B cell (primary cell): ENCODE measurements at regions not wholly inside any gene's neighbourhood (a gene's known extent, or its start where the extent isn't known, plus 50 kb on each side); places are given as distances from the start of the nearest gene placed in this dataset.

Experiments
- ATAC-seq: fragments of 200-7000 bp; cut with Tn5 transposase; one replicate; pipeline ENCODE4 v1.10.0; 2021; ENCODE audit warnings: low read depth, mild to moderate bottlenecking, moderate number of reproducible peaks, moderate library complexity
- CTCF ChIA-PET: fragments of 350-600 bp; sonication (Branson Sonifier 250); formaldehyde crosslinking; loops from one replicate; lab custom pipeline; 2021; ENCODE audit warnings: antibody characterized with exemption, inconsistent platforms; lab: Charles Lee
- POLR2A ChIA-PET: fragments of 350-600 bp; sonication (Branson Sonifier 250); formaldehyde crosslinking; loops from one replicate; lab custom pipeline; 2021; ENCODE audit warnings: antibody characterized with exemption; lab: Charles Lee
- DNase-seq: peaks from one replicate; pipeline ENCODE4 v3.0.0; 2013
- H2AFZ ChIP-seq: 2 replicates; pipeline ENCODE4 v1.6.1; 2012; ENCODE audit warnings: mild to moderate bottlenecking, low read depth, low read length; ENCODE audit not compliant: insufficient read depth, poor library complexity, severe bottlenecking
- H3K27ac ChIP-seq, 2 donors: 1 replicate in 1 of 2; 2 replicates in 1 of 2; pipeline ENCODE4 v1.5.1; 2012 to 2013; ENCODE audit warnings: low read length in 2 of 2, mild to moderate bottlenecking in 2 of 2, moderate library complexity in 1 of 2
- H3K27me3 ChIP-seq, 4 experiments: fragments of 200-600 bp in 1 of 4; sonication (generic) in 1 of 4; replicated peaks in 1 of 4; 1 replicate in 2 of 4; 2 replicates in 2 of 4; pipeline versions ENCODE4 v1.6.1 to v1.7.0; 2013 to 2016; ENCODE audit warnings: low read length in 3 of 4, mild to moderate bottlenecking in 2 of 4, mixed read lengths in 1 of 4, moderate library complexity in 1 of 4; ENCODE audit not compliant: insufficient read depth in 4 of 4, control insufficient read depth in 3 of 4; ENCODE audit errors: control extremely low read depth in 1 of 4
- H3K36me3 ChIP-seq, 2 experiments: replicated peaks in 1 of 2; 1 replicate in 1 of 2; 2 replicates in 1 of 2; pipeline versions ENCODE4 v1.6.1 to v1.7.1; 2013; ENCODE audit warnings: low read length in 1 of 2; ENCODE audit not compliant: insufficient read depth in 2 of 2, control insufficient read depth in 1 of 2; ENCODE audit errors: control extremely low read depth in 1 of 2, extremely low read depth in 1 of 2
- H3K4me1 ChIP-seq, 2 donors: fragments of 200-600 bp in 1 of 2; sonication (generic) in 1 of 2; 1 replicate in 1 of 2; 2 replicates in 1 of 2; pipeline versions ENCODE4 v1.5.1 to v1.6.1; 2013 to 2017; ENCODE audit warnings: low read length in 2 of 2; ENCODE audit not compliant: control insufficient read depth in 2 of 2, insufficient read depth in 2 of 2
- H3K4me2 ChIP-seq: replicated peaks from 2 replicates; pipeline ENCODE3; 2012; ENCODE audit warnings: mild to moderate bottlenecking, low read depth, low read length; ENCODE audit not compliant: poor library complexity, severe bottlenecking
- H3K4me3 ChIP-seq, 5 experiments: fragments of 200-600 bp in 1 of 5; sonication (generic) in 1 of 5; 1 replicate in 3 of 5; 2 replicates in 2 of 5; pipeline versions ENCODE4 v1.5.1 to v1.7.0; 2011 to 2016; ENCODE audit warnings: low read length in 4 of 5, mild to moderate bottlenecking in 4 of 5, low read depth in 2 of 5, control low read depth in 1 of 5, moderate library complexity in 1 of 5; ENCODE audit not compliant: insufficient read depth in 1 of 5; ENCODE audit errors: control extremely low read depth in 1 of 5, extremely low read depth in 1 of 5
- H3K79me2 ChIP-seq: fragments of 200-600 bp; sonication (generic); one replicate; pipeline ENCODE4 v1.6.0; 2016; ENCODE audit warnings: low read length; ENCODE audit not compliant: control insufficient read depth, insufficient read depth
- H3K9ac ChIP-seq: fragments of 200-600 bp; sonication (generic); 2 replicates; pipeline ENCODE4 v1.6.1; 2017; ENCODE audit warnings: mild to moderate bottlenecking, low read length, moderate library complexity
- H3K9me3 ChIP-seq, 3 donors: one replicate each; pipeline versions ENCODE4 v1.6.1 to v1.7.1; 2013; ENCODE audit warnings: low read length in 2 of 3; ENCODE audit not compliant: control insufficient read depth in 2 of 3, insufficient read depth in 1 of 3; ENCODE audit errors: control extremely low read depth in 1 of 3
- H4K20me1 ChIP-seq: 2 replicates; pipeline ENCODE4 v1.6.0; 2012; ENCODE audit warnings: mild to moderate bottlenecking, low read length; ENCODE audit not compliant: insufficient read depth, control insufficient read depth, poor library complexity, severe bottlenecking
- H3K27ac Mint-ChIP-seq: one replicate; pipeline ENCODE4 v1.8.0; 2021; ENCODE audit warnings: mixed read lengths
- H3K27me3 Mint-ChIP-seq: one replicate; pipeline ENCODE4 v1.8.0; 2021; ENCODE audit warnings: mixed read lengths
- H3K4me1 Mint-ChIP-seq: one replicate; pipeline ENCODE4 v1.8.0; 2021; ENCODE audit warnings: mixed read lengths
- H3K4me3 Mint-ChIP-seq: one replicate; pipeline ENCODE4 v1.8.0; 2021; ENCODE audit warnings: mixed read lengths
- H3K9me3 Mint-ChIP-seq: one replicate; pipeline ENCODE4 v1.8.0; 2022; ENCODE audit warnings: mixed read lengths; ENCODE audit not compliant: insufficient read depth
- EZH2 ChIP-seq: IDR thresholded peaks from 2 replicates; pipeline ENCODE4 v1.6.1; 2012; ENCODE audit warnings: borderline replicate concordance, low read depth, mild to moderate bottlenecking, moderate library complexity, low read length; ENCODE audit not compliant: insufficient read depth, poor library complexity, severe bottlenecking
- WGBS: methylation state at CpG from one replicate; pipeline ENCODE4 v1.1.5; 2013; ENCODE audit warnings: missing lambda C conversion rate; ENCODE audit not compliant: insufficient coverage; 5-methylcytosine and 5-hydroxymethylcytosine counted together
- intact Hi-C: fragments of 100-400 bp; cut with micrococcal nuclease; formaldehyde crosslinking; loops from one replicate; pipeline ENCODE4 v1.10.0; 2022
- TF ChIP-seq, protein P1 (sequence below): fragments of 200-600 bp; IDR thresholded peaks from one replicate; pipeline ENCODE4 v1.8.0; 2022; ENCODE audit warnings: antibody characterized with exemption, mild to moderate bottlenecking

DNA sequence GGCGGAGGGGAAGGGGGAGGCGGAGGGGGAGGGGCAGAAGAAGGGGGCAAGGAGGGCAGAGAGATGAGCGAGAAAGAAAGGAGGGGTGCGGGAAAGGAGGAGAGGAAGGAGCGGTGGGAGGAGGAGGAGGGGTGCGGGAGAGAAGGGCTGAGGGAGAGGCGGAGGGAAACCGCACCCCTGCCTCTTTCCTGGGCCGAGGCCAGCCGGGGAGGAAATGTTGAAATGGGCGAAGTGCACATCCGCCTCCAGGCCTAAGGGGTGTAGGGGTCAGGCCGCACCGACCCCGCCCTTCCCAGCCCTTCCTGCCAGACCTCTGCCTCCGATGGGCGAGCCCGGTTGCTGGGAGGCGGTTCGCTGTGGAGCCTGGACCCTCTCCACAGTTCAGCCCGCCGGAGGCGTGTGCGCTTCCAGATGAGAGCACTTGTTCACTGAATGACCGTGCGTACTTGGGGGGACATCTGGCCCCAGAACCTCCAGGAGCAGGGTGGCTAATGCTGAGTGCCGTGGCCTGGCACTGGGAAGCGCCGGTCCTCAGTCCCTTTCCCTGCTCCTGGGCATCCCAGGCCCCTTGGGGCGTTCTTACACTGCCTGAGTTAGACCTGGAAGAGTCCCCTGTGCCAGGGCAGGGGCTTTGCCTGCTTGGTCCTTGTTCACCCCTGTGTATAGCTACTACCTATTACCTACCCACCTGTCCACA is 110.3 kb upstream of the KLF13 start:
- H3K79me2 ChIP-seq = peaks cover 7% of the 10 kb centered on the region
- intact Hi-C loops = loop anchor here (1.0 kb wide), 1 partner anchor 12 kb away; no protein-coding TSS in a partner anchor
- no peaks in the 10 kb centered on the region for H3K9me3 ChIP-seq
- Mint-ChIP-seq H3K4me3 (peak overlapping the region; percentile 87), H3K27ac (peak overlapping the region; percentile 96), H3K4me1 (peaks cover 23% of the 10 kb centered on the region), H3K27me3 (no peaks in the 10 kb centered on the region), H3K9me3 (no peaks in the 10 kb centered on the region)
- TF ChIP-seq, protein P1, sequence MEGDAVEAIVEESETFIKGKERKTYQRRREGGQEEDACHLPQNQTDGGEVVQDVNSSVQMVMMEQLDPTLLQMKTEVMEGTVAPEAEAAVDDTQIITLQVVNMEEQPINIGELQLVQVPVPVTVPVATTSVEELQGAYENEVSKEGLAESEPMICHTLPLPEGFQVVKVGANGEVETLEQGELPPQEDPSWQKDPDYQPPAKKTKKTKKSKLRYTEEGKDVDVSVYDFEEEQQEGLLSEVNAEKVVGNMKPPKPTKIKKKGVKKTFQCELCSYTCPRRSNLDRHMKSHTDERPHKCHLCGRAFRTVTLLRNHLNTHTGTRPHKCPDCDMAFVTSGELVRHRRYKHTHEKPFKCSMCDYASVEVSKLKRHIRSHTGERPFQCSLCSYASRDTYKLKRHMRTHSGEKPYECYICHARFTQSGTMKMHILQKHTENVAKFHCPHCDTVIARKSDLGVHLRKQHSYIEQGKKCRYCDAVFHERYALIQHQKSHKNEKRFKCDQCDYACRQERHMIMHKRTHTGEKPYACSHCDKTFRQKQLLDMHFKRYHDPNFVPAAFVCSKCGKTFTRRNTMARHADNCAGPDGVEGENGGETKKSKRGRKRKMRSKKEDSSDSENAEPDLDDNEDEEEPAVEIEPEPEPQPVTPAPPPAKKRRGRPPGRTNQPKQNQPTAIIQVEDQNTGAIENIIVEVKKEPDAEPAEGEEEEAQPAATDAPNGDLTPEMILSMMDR = no peak
- TF ChIP-seq EZH2 = no peak
- DNase-seq = peak; percentile 68
- ChIA-PET CTCF (interaction anchor here (1.0 to 4.9 kb wide), 9 partner anchors 9 to 274 kb away, joined by 3 to 70 read pairs (median 5); partner anchors contain the start of gene KLF13), POLR2A (interaction anchor here (0.9 to 2.4 kb wide), 4 partner anchors 12 to 110 kb away, joined by 3 to 25 read pairs (median 6); partner anchors contain the start of gene KLF13)
- H3K36me3 ChIP-seq = peaks cover 0 to 2% of the 10 kb centered on the region in 2 experiments
- peak overlapping the region; percentile 95 for H3K4me2 ChIP-seq
- peak overlapping the region; percentile 54 for H3K9ac ChIP-seq
- peak overlapping the region in 4 of 5 experiments; percentile 35 to 72 (median 66) for H3K4me3 ChIP-seq
- 8% methylated on average over 23 of the region's 30 CpGs for WGBS
- peaks cover 14 to 25% of the 10 kb centered on the region in 2 donors for H3K4me1 ChIP-seq
- peak overlapping the region; percentile 69 to 79 for H3K27ac ChIP-seq
- H3K27me3 ChIP-seq = no peaks in the 10 kb centered on the region
- ATAC-seq = peak; percentile 42
- H2AFZ ChIP-seq = peak overlapping the region; percentile 85
- H4K20me1 ChIP-seq = no peaks in the 10 kb centered on the region

DNA sequence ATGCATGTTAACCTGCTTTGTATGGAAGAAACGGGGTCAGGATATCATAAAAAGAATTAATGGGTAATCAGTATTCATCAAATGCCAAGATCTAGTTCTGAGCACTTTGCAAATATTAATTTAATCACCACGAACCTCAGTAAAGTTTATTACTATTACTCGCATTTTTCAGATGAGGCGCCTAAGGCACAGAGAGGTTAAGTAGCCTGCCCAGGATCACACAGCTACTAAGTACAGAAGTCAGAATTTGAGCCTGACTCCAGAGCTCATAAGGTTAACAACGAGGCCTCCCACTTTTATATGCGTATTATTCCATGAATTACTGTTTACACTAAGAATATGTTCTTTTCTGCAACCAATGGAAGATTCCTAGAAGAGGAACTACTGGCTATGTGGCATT is 109.6 kb upstream of the KLF13 start:
- POLR2A ChIA-PET = interaction anchor here (0.9 to 2.4 kb wide), 4 partner anchors 11 to 109 kb away, joined by 3 to 25 read pairs (median 6); partner anchors contain the start of gene KLF13
- H3K4me2 ChIP-seq = peak overlapping the region; percentile 95
- CTCF ChIA-PET = interaction anchor here (1.0 to 4.9 kb wide), 8 partner anchors 14 to 273 kb away, joined by 3 to 70 read pairs (median 7); partner anchors contain the start of gene KLF13

More for the DNA sequence above, 109.6 kb upstream of the KLF13 start:
- Mint-ChIP-seq H3K27me3 (no peaks in the 10 kb centered on the region), H3K4me1 (peaks cover 23% of the 10 kb centered on the region), H3K9me3 (no peaks in the 10 kb centered on the region), H3K4me3 (peak overlapping the region; percentile 87), H3K27ac (peak overlapping the region; percentile 96)
- Histone ChIP-seq H3K27me3 (no peaks in the 10 kb centered on the region), H3K4me1 (peaks cover 14 to 25% of the 10 kb centered on the region in 2 donors), H3K9me3 (no peaks in the 10 kb centered on the region), H3K9ac (no peak overlapping the region), H2AFZ (no peak overlapping the region), H3K36me3 (peaks cover 0 to 5% of the 10 kb centered on the region in 2 experiments), H4K20me1 (no peaks in the 10 kb centered on the region), H3K79me2 (peaks cover 7% of the 10 kb centered on the region), H3K4me3 (no peak overlapping the region), H3K27ac (peak overlapping the region; percentile 69 to 79)
- intact Hi-C loops = no loop called here
- no peak for TF ChIP-seq EZH2
- TF ChIP-seq, protein P1 = no peak
- DNase-seq (no peak), ATAC-seq (no peak)
- 100% methylated on average over 1 of the region's 6 CpGs for WGBS
